ENCODE measurements at regions not wholly inside any gene's neighbourhood (a gene's known extent, or its start where the extent isn't known, plus 50 kb on each side); places are given as distances from the start of the nearest gene placed in this dataset.
"Not testable (repeated sequence)": the region's sequence is repeated elsewhere in the genome, so short reads cannot be mapped to it uniquely, and the experiment has no call there.

GRCh38 chr21:9766890-9767591 is 754.3 kb upstream of the TPTE start:
- H3K27me3 ChIP-seq (ENCODE audit: insufficient read depth, low read length, poor library complexity, severe bottlenecking); DNase-seq; H3K4me3 Mint-ChIP-seq; H3K36me3 Mint-ChIP-seq; H3K9me3 ChIP-seq (ENCODE audit: low read length); H3K27ac Mint-ChIP-seq; H3K27ac ChIP-seq (ENCODE audit: low read depth, low read length); POLR2A ChIA-PET; H3K36me3 ChIP-seq (ENCODE audit: insufficient read depth, low read length); H3K4me1 Mint-ChIP-seq; H3K27me3 Mint-ChIP-seq; H3K4me3 ChIP-seq (ENCODE audit: low read length); H3K9me3 Mint-ChIP-seq; H3K4me1 ChIP-seq (ENCODE audit: insufficient read depth, low read length): not testable (repeated sequence)
- CTCF ChIA-PET, result interaction anchor here (1.2 kb wide), 1 partner anchor 13 kb away, joined by 3 read pairs; no protein-coding TSS in a partner anchor

GRCh38 chr21:9767592-9768375 is 753.6 kb upstream of the TPTE start:
- Mint-ChIP-seq H3K36me3 (no peaks in the 10 kb centered on the region), H3K27ac (no peak overlapping the region), H3K4me1 (no peaks in the 10 kb centered on the region), H3K9me3 (no peaks in the 10 kb centered on the region), H3K27me3 (no peaks in the 10 kb centered on the region), H3K4me3 (no peak overlapping the region)
- Histone ChIP-seq H3K27me3 (ENCODE audit: insufficient read depth, low read length, poor library complexity, severe bottlenecking) (no peaks in the 10 kb centered on the region), H3K4me1 (ENCODE audit: insufficient read depth, low read length) (no peaks in the 10 kb centered on the region), H3K4me3 (ENCODE audit: low read length) (no peak overlapping the region), H3K36me3 (ENCODE audit: insufficient read depth, low read length) (no peaks in the 10 kb centered on the region), H3K27ac (ENCODE audit: low read depth, low read length) (no peak overlapping the region), H3K9me3 (ENCODE audit: low read length) (no peaks in the 10 kb centered on the region)
- POLR2A ChIA-PET, result no interaction called here
- DNase-seq, result no peak
- CTCF ChIA-PET, result interaction anchor here (1.2 kb wide), 1 partner anchor 13 kb away, joined by 3 read pairs; no protein-coding TSS in a partner anchor

- H3K4me1 ChIP-seq (ENCODE audit: insufficient read depth, low read length); POLR2A ChIA-PET; H3K4me1 Mint-ChIP-seq; H3K36me3 Mint-ChIP-seq; H3K36me3 ChIP-seq (ENCODE audit: insufficient read depth, low read length); H3K4me3 Mint-ChIP-seq; H3K4me3 ChIP-seq (ENCODE audit: low read length); H3K27ac Mint-ChIP-seq; DNase-seq; H3K9me3 Mint-ChIP-seq; H3K27me3 Mint-ChIP-seq; H3K27ac ChIP-seq (ENCODE audit: low read depth, low read length); H3K9me3 ChIP-seq (ENCODE audit: low read length); H3K27me3 ChIP-seq (ENCODE audit: insufficient read depth, low read length, poor library complexity, severe bottlenecking): not testable (repeated sequence)
- CTCF ChIA-PET, result interaction anchor here (1.2 kb wide), 1 partner anchor 12 kb away, joined by 3 read pairs; no protein-coding TSS in a partner anchor
These were observed 752.8 kb upstream of the TPTE start for GRCh38 chr21:9768376-9769130.

- CTCF ChIA-PET; H3K9me3 ChIP-seq (ENCODE audit: low read length); DNase-seq; POLR2A ChIA-PET; H3K27ac ChIP-seq (ENCODE audit: low read depth, low read length); H3K36me3 Mint-ChIP-seq; H3K27me3 ChIP-seq (ENCODE audit: insufficient read depth, low read length, poor library complexity, severe bottlenecking); H3K4me1 ChIP-seq (ENCODE audit: insufficient read depth, low read length); H3K4me3 Mint-ChIP-seq; H3K27ac Mint-ChIP-seq; H3K4me1 Mint-ChIP-seq; H3K4me3 ChIP-seq (ENCODE audit: low read length); H3K27me3 Mint-ChIP-seq; H3K36me3 ChIP-seq (ENCODE audit: insufficient read depth, low read length); H3K9me3 Mint-ChIP-seq: not testable (repeated sequence)
These were observed 752.3 kb upstream of the TPTE start for GRCh38 chr21:9769131-9769498.

DNA sequence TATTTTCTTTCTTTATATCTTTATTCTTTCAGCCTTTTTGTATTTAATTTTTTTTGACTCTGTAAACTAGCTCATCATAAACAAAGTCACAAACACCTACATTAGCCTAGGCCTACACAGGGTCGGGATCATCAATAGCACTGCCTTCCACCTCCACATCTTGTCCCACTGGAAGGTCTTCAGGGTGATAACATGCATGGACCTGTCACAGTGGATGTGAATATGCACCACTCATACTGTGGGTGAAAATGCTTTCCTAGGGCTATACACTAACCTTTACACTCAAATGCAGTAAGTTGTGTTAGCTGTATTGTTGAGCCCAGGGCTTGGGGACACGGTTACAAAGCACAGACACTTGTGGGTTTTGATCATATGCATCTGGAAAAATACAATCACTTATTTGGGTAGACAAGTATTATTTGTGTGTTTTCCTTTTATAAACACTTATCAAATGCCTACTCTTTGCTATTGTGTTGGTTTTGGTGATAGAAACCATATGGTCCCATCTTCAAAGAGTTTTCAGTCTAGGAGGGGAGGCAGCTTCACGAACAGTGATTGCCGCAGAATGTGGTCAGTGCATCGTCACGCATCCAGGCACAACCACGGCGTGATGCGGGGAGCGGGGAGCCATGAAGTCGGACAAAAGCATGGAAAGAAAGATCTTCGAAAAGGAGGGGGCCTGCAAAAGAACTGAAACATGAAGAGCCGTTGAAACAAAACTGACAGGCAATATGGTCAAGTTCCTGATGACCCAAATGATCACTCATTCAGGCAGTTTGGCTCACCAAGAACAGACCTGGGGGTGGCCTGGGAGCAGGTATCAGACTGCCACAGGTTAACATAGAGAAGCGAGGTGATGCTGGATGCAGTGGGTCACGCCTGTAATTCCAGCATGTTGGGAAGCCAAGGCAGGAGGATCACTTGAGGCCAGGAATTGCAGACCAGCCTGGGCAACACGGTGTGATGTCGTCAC is 751.4 kb upstream of the TPTE start:
- H3K9me3 ChIP-seq (ENCODE audit: low read length); H3K36me3 Mint-ChIP-seq; POLR2A ChIA-PET; H3K4me3 Mint-ChIP-seq; H3K4me1 ChIP-seq (ENCODE audit: insufficient read depth, low read length); H3K4me1 Mint-ChIP-seq; H3K36me3 ChIP-seq (ENCODE audit: insufficient read depth, low read length); H3K4me3 ChIP-seq (ENCODE audit: low read length); H3K27ac Mint-ChIP-seq; H3K27ac ChIP-seq (ENCODE audit: low read depth, low read length); H3K27me3 Mint-ChIP-seq; H3K27me3 ChIP-seq (ENCODE audit: insufficient read depth, low read length, poor library complexity, severe bottlenecking); DNase-seq; CTCF ChIA-PET: not testable (repeated sequence)
- peaks cover 2 to 13% (median 9%) of the 10 kb centered on the region in 5 donors for H3K9me3 Mint-ChIP-seq

DNA sequence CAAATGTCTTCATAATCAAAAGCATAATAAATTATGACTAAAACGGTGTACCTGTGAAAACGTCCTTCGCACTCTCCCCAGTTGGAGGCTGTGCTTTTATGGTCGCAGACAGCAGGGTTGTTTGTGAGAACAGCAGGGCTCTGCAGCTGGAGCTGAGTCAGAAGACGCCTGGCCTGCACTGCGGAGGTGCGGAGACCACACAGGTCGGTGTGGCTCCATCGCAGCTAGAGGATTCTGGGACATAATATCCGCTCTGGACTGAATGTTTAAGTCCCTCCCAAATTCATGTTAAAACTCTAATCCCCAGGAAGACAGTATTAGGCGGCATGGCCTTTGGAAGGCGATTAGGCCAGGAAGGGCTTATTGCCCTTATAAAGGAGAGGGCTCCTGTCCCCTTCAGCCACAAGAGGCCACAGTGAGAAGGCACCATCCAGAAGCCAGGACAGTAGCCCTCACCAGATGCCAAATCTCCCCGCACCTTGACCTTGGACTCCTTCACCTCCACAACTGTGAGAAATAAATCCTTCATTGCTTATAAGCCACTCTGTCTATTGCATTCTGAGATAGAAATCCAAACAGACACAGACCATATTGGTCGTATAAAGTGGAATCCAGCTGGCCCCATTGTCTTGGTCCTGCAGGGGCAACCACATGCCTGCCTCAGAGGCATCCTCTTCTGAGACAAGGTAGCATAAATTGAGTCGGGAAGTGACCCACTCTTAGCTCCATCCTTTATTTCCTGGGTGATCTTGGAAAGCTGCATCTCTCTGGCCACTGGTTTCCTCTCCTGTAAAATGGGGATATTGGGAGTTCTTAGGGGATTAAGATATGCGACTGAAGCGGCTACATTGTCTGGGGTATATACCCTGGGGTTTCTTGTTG is 749.7 kb upstream of the TPTE start:
- H3K4me3 Mint-ChIP-seq; CTCF ChIA-PET; H3K27ac ChIP-seq (ENCODE audit: low read depth, low read length); H3K36me3 ChIP-seq (ENCODE audit: insufficient read depth, low read length); H3K27ac Mint-ChIP-seq; H3K4me1 ChIP-seq (ENCODE audit: insufficient read depth, low read length); H3K4me3 ChIP-seq (ENCODE audit: low read length); H3K4me1 Mint-ChIP-seq; H3K36me3 Mint-ChIP-seq; POLR2A ChIA-PET; DNase-seq; H3K27me3 ChIP-seq (ENCODE audit: insufficient read depth, low read length, poor library complexity, severe bottlenecking); H3K27me3 Mint-ChIP-seq; H3K9me3 ChIP-seq (ENCODE audit: low read length): not testable (repeated sequence)
- peaks cover 12 to 24% (median 19%) of the 10 kb centered on the region in 5 donors for H3K9me3 Mint-ChIP-seq

GRCh38 chr21:9772348-9772672 is 749.1 kb upstream of the TPTE start:
- H3K4me1 ChIP-seq (ENCODE audit: insufficient read depth, low read length), result no peaks in the 10 kb centered on the region
- H3K27me3 ChIP-seq (ENCODE audit: insufficient read depth, low read length, poor library complexity, severe bottlenecking), result no peaks in the 10 kb centered on the region
- no peak overlapping the region for H3K27ac ChIP-seq (ENCODE audit: low read depth, low read length)
- no peaks in the 10 kb centered on the region for H3K36me3 ChIP-seq (ENCODE audit: insufficient read depth, low read length)
- peaks cover 0 to 1% (median 0%) of the 10 kb centered on the region in 3 donors for H3K36me3 Mint-ChIP-seq
- no peak overlapping the region for H3K4me3 ChIP-seq (ENCODE audit: low read length)
- H3K27me3 Mint-ChIP-seq, result no peaks in the 10 kb centered on the region
- H3K4me3 Mint-ChIP-seq, result no peak overlapping the region
- no peak overlapping the region for H3K27ac Mint-ChIP-seq
- peaks cover 14 to 28% (median 20%) of the 10 kb centered on the region in 5 donors for H3K9me3 Mint-ChIP-seq
- DNase-seq, result no peak
- no peaks in the 10 kb centered on the region for H3K4me1 Mint-ChIP-seq
- POLR2A ChIA-PET, result no interaction called here
- H3K9me3 ChIP-seq (ENCODE audit: low read length), result peaks cover 8% of the 10 kb centered on the region
- CTCF ChIA-PET, result no interaction called here
